Panc1 (cell line): ENCODE measurements at regions not wholly inside any gene's neighbourhood (a gene's known extent, or its start where the extent isn't known, plus 50 kb on each side); places are given as distances from the start of the nearest gene placed in this dataset.

Source experiments
- ATAC-seq: fragments of 200-7000 bp; cut with Tn5 transposase; 2 replicates; pipeline ENCODE4 v1.9.1; 2020; ENCODE audit warnings: mild to moderate bottlenecking, moderate library complexity
- BruUV-seq: library from RNA; stranded (reverse); fragments of 400-500 nt; replicated peaks from 2 replicates; lab custom pipeline; 2021; lab: Mats Ljungman, UMichigan
- CTCF ChIA-PET: fragments of 300-600 bp; sonication (Branson Sonifier 250); formaldehyde crosslinking; loops from one replicate; lab custom pipeline; 2022; ENCODE audit warnings: antibody characterized with exemption; lab: Charles Lee
- POLR2A ChIA-PET: fragments of 300-600 bp; sonication (Branson Sonifier 250); formaldehyde crosslinking; loops from one replicate; lab custom pipeline; 2022; ENCODE audit warnings: antibody characterized with exemption; lab: Charles Lee
- DNase-seq: peaks from one replicate; pipeline ENCODE4 v3.0.0-alpha.2; 2010; ENCODE audit warnings: low read depth, low spot score
- H3K27ac ChIP-seq: 2 replicates; pipeline ENCODE4 v1.5.1; 2011; ENCODE audit warnings: mild to moderate bottlenecking, low read length, inconsistent platforms
- H3K27me3 ChIP-seq: fragments of 200-500 bp; sonication (Bioruptor generic); 2 replicates; pipeline ENCODE4 v1.6.0; 2014; ENCODE audit warnings: low read length, inconsistent platforms; ENCODE audit not compliant: control insufficient read depth, insufficient read depth
- H3K36me3 ChIP-seq: fragments of 200-500 bp; sonication (Bioruptor generic); 2 replicates; pipeline ENCODE4 v1.5.1; 2014; ENCODE audit warnings: inconsistent platforms, mild to moderate bottlenecking, low read length, moderate library complexity; ENCODE audit not compliant: control insufficient read depth, insufficient read depth
- H3K4me1 ChIP-seq: 2 replicates; pipeline ENCODE4 v1.5.1; 2011; ENCODE audit warnings: inconsistent platforms, mild to moderate bottlenecking, low read length, moderate library complexity; ENCODE audit not compliant: control insufficient read depth, insufficient read depth
- H3K4me3 ChIP-seq, 2 experiments: 2 replicates each; pipeline ENCODE4 v1.5.1; 2011 to 2012; ENCODE audit warnings: low read depth in 2 of 2, low read length in 2 of 2, mild to moderate bottlenecking in 2 of 2, inconsistent platforms in 1 of 2, moderate library complexity in 1 of 2
- H3K9me3 ChIP-seq: fragments of 200-500 bp; sonication (Bioruptor generic); 2 replicates; pipeline ENCODE4 v1.5.1; 2014; ENCODE audit warnings: low read depth, mild to moderate bottlenecking, inconsistent platforms, low read length, moderate library complexity; ENCODE audit not compliant: control insufficient read depth, insufficient read depth
- POLR2AphosphoS5 ChIP-seq: IDR thresholded peaks from 2 replicates; pipeline ENCODE4 v1.6.1; 2012; ENCODE audit warnings: mild to moderate bottlenecking, low read depth, low read length, moderate library complexity
- REST ChIP-seq, 2 experiments: IDR thresholded peaks; 2 replicates each; pipeline ENCODE4 v1.6.1; 2011 to 2012; ENCODE audit warnings: low read depth in 2 of 2, control low read depth in 1 of 2, low read length in 1 of 2, mild to moderate bottlenecking in 1 of 2, moderate library complexity in 1 of 2; ENCODE audit not compliant: insufficient read depth in 1 of 2
- SIN3A ChIP-seq: IDR thresholded peaks from 2 replicates; pipeline ENCODE4 v1.6.1; 2012; ENCODE audit warnings: low read depth, mild to moderate bottlenecking, low read length, moderate library complexity, borderline replicate concordance; ENCODE audit not compliant: insufficient read depth
- TCF7L2 ChIP-seq: IDR thresholded peaks from 2 replicates; pipeline ENCODE4 v1.6.1; 2011; ENCODE audit warnings: mild to moderate bottlenecking, low read depth, low read length, inconsistent platforms
- in situ Hi-C: cut with HindIII; loops from 2 replicates; pipeline ENCODE4 v1.10.0; 2016; ENCODE audit warnings: low sequenced_read_pairs, low pct_unique_long_range_greater_than_20kb
- intact Hi-C: fragments of 100-400 bp; cut with micrococcal nuclease; formaldehyde crosslinking; loops from one replicate; pipeline ENCODE4 v1.10.0; 2022; ENCODE audit not compliant: unreplicated experiment
- TF ChIP-seq, protein P1 (sequence below): fragments of 450-650 bp; IDR thresholded peaks from 2 replicates; pipeline ENCODE4 v1.5.1; 2017; ENCODE audit warnings: mild to moderate bottlenecking

DNA sequence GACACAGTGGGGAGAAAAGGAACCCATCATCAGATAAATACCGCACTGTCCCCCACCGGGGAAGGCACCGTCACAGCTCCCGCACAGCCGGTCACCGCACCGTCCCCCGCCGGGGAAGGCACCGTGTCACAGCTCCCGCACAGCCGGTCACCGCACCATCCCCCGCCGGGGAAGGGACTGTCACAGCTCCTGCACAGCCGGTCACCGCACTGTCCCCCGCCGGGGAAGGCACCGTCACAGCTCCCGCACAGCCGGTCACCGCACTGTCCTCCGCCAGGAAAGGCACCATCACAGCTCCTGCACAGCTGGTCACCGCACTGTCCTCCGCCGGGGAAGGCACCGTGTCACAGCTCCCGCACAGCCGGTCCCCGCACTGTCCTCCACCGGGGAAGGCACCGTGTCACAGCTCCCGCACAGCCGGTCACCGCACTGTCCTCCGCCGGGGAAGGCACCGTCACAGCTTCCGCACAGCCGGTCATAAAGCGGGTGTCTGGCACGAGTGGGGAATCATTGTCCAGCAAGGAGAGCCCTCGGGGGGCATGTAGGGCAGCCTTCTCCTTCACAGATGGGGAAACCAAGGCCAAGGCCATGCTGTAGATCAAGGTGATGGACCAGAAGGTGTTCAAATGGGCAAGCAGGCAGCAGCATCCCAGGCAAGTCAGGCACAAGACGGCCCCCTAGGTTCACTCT is 280.1 kb downstream of the NPHP4 start:
- in situ Hi-C loops: no loop called here
- Histone ChIP-seq H3K27me3 (no peaks in the 10 kb centered on the region; the same call in 1 of the 2 replicates), H3K4me1 (no peaks in the 10 kb centered on the region), H3K9me3 (no peaks in the 10 kb centered on the region), H3K4me3 (no peak overlapping the region), H3K27ac (no peak overlapping the region), H3K36me3 (no peaks in the 10 kb centered on the region)
- BruUV-seq: no TSS peak
- no peak for ATAC-seq
- DNase-seq: no peak
- ChIA-PET CTCF (no interaction called here), POLR2A (no interaction called here)
- intact Hi-C loops: no loop called here
- TF ChIP-seq REST (IDR thresholded peaks at IDR 0.05; ENCODE audit: insufficient read depth in 1 of 2, low read depth in 2 of 2, low read length in 1 of 2) (no peak), TCF7L2 (no peak), POLR2AphosphoS5 (no peak), SIN3A (no peak)
- TF ChIP-seq, protein P1, sequence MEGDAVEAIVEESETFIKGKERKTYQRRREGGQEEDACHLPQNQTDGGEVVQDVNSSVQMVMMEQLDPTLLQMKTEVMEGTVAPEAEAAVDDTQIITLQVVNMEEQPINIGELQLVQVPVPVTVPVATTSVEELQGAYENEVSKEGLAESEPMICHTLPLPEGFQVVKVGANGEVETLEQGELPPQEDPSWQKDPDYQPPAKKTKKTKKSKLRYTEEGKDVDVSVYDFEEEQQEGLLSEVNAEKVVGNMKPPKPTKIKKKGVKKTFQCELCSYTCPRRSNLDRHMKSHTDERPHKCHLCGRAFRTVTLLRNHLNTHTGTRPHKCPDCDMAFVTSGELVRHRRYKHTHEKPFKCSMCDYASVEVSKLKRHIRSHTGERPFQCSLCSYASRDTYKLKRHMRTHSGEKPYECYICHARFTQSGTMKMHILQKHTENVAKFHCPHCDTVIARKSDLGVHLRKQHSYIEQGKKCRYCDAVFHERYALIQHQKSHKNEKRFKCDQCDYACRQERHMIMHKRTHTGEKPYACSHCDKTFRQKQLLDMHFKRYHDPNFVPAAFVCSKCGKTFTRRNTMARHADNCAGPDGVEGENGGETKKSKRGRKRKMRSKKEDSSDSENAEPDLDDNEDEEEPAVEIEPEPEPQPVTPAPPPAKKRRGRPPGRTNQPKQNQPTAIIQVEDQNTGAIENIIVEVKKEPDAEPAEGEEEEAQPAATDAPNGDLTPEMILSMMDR: no peak

DNA sequence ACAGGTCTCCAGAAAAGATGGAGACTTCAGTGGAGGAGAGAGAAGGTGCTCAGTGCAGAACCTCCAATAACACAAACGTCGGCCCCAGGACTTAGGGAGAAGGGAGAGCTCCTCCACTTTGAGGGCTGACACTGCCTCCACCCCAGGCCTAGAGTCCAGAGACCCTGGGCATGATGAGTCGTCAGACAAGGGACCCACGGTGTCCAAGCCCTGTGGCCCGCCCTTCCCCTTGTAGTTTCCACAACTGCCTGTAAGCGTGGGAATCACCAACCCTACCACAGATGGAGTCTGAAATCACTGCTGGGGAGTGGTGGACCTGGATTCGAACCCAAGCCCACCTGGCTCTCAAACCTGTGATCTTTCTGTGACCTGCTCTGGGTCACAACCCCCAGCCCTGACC is 281.1 kb downstream of the NPHP4 start:
- H3K9me3 ChIP-seq: no peaks in the 10 kb centered on the region
- ChIA-PET CTCF (no interaction called here), POLR2A (no interaction called here)
- in situ Hi-C loops: no loop called here
- BruUV-seq: no TSS peak
- no peaks in the 10 kb centered on the region for H3K36me3 ChIP-seq
- no peak for TF ChIP-seq SIN3A
- no peak for TF ChIP-seq REST (IDR thresholded peaks at IDR 0.05; ENCODE audit: insufficient read depth in 1 of 2, low read depth in 2 of 2, low read length in 1 of 2)
- TF ChIP-seq POLR2AphosphoS5: no peak
- no peak for TF ChIP-seq TCF7L2
- TF ChIP-seq, protein P1: no peak
- no peaks in the 10 kb centered on the region for H3K4me1 ChIP-seq
- no peaks in the 10 kb centered on the region; the same call in 1 of the 2 replicates for H3K27me3 ChIP-seq
- ATAC-seq (no peak), DNase-seq (no peak)
- no peak overlapping the region for H3K4me3 ChIP-seq
- intact Hi-C loops: no loop called here
- no peak overlapping the region for H3K27ac ChIP-seq
